ENCODE measurements at regions not wholly inside any gene's neighbourhood (a gene's known extent, or its start where the extent isn't known, plus 50 kb on each side); places are given as distances from the start of the nearest gene placed in this dataset.
"Not testable (repeated sequence)": the region's sequence is repeated elsewhere in the genome, so short reads cannot be mapped to it uniquely, and the experiment has no call there.

DNA sequence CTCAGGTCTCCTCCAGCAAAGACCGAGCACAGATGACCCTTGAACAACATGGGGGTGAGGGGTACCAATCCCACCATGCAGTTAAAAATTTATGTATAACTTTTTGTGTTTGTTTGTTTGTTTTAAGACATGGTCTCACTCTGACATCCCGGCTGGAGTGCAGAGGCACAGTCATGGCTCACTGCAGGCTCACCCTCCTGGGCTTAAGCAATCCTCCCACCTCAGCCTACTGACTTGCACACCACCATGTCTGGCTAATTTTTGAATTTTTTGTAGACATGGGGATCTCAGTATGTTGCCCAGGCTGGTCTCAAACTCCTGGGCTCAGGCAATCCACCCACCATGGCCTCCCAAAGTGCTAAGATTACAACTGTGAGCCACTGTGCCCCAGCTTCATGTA lies 231.0 kb upstream of the PIK3R1 start:
- BruUV-seq (replicated peaks), result no TSS peak
- no peak for DNase-seq
- Mint-ChIP-seq H3K27me3 (ENCODE audit: unreplicated experiment) (no peaks in the 10 kb centered on the region), H3K36me3 (ENCODE audit: insufficient read depth, unreplicated experiment) (peaks cover 6% of the 10 kb centered on the region), H3K4me3 (ENCODE audit: low read depth, unreplicated experiment) (no peak overlapping the region), H3K27ac (ENCODE audit: unreplicated experiment) (no peak overlapping the region), H3K9me3 (ENCODE audit: low read depth, unreplicated experiment) (no peaks in the 10 kb centered on the region), H3K4me1 (ENCODE audit: low read depth, unreplicated experiment) (peaks cover 11% of the 10 kb centered on the region)
- intact Hi-C loops (cut with micrococcal nuclease; ENCODE audit: unreplicated experiment), result no loop called here
- CTCF ChIA-PET, result no interaction called here
- no peak for TF ChIP-seq CTCF (IDR thresholded peaks at IDR 0.05; ENCODE audit: unreplicated experiment)

DNA sequence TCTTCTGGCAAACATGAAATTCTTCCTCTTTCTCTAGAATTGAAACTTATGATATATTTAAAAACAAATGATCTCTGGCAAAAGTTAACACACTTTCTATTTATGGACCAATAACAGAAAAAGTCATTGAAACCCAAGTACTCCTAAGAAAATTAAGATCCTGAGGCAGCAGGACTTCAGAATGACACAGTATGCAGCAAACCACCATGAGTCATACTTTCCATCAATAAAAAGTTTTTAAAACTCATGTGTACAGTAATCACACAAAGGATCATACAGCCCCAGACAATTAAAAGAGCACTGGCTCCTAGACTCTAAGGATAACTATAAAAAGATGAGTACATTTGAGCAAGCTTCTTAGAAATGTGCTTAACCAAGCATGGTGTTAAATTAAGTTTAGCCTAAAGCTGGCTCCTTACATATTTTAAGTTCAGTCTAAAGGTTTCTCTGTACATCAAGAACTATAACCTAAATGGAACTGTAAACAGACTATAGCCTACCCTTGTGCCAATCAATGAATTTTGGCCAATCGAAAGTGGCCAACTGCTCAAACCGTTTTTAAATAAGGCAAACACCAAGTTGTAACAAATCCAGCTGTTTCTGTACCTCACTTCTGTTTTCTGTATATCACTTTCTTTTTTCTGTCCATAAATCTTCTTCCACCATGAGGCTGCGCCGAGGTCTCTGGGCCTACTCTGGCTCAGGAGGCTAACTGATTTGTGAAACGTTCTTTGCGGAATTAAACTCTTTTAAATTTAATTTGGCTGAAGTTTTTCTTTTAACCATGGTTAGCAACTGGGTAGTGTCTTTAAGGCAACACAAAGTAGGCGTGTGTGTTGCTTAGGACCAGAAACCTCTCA lies 232.1 kb upstream of the PIK3R1 start:
- H3K4me3 Mint-ChIP-seq (ENCODE audit: low read depth, unreplicated experiment), result no peak overlapping the region
- CTCF ChIA-PET, result interaction anchor here (0.6 kb wide), 1 partner anchor 737 kb away, joined by 3 read pairs; no protein-coding TSS in a partner anchor
- peak overlapping the region; percentile 46 for H3K27ac Mint-ChIP-seq (ENCODE audit: unreplicated experiment)
- intact Hi-C loops (cut with micrococcal nuclease; ENCODE audit: unreplicated experiment), result no loop called here
- TF ChIP-seq CTCF (IDR thresholded peaks at IDR 0.05; ENCODE audit: unreplicated experiment), result no peak
- no peaks in the 10 kb centered on the region for H3K27me3 Mint-ChIP-seq (ENCODE audit: unreplicated experiment)
- DNase-seq, result no peak
- H3K36me3 Mint-ChIP-seq (ENCODE audit: insufficient read depth, unreplicated experiment), result peaks cover 6% of the 10 kb centered on the region
- H3K4me1 Mint-ChIP-seq (ENCODE audit: low read depth, unreplicated experiment), result peaks cover 11% of the 10 kb centered on the region
- no TSS peak for BruUV-seq (replicated peaks)
- H3K9me3 Mint-ChIP-seq (ENCODE audit: low read depth, unreplicated experiment), result no peaks in the 10 kb centered on the region

DNA sequence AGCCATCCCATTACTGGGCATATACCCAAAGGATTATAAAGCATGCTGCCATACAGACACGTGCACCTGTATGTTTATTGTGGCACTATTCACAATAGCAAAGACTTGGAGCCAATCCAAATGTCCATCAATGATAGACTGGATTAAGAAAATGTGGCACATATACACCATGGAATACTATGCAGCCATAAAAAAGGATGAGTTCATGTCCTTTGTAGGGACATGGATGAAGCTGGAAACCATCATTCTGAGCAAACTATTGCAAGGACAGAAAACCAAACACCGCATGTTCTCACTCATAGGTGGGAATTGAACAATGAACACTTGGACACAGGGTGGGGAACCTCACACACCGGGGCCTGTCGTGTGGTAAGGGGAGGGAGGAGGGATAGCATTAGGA lies 233.4 kb upstream of the PIK3R1 start:
- H3K36me3 Mint-ChIP-seq (ENCODE audit: insufficient read depth, unreplicated experiment); DNase-seq; H3K4me3 Mint-ChIP-seq (ENCODE audit: low read depth, unreplicated experiment); H3K27ac Mint-ChIP-seq (ENCODE audit: unreplicated experiment); H3K9me3 Mint-ChIP-seq (ENCODE audit: low read depth, unreplicated experiment); H3K27me3 Mint-ChIP-seq (ENCODE audit: unreplicated experiment); CTCF ChIA-PET; intact Hi-C loops (cut with micrococcal nuclease; ENCODE audit: unreplicated experiment); BruUV-seq (replicated peaks): not testable (repeated sequence)
- H3K4me1 Mint-ChIP-seq (ENCODE audit: low read depth, unreplicated experiment), result peaks cover 11% of the 10 kb centered on the region

GRCh38 chr5:67978171-67978570 lies 237.4 kb upstream of the PIK3R1 start:
- Mint-ChIP-seq H3K4me1 (ENCODE audit: low read depth, unreplicated experiment) (peaks cover 5% of the 10 kb centered on the region), H3K9me3 (ENCODE audit: low read depth, unreplicated experiment) (no peaks in the 10 kb centered on the region), H3K4me3 (ENCODE audit: low read depth, unreplicated experiment) (no peak overlapping the region), H3K27me3 (ENCODE audit: unreplicated experiment) (no peaks in the 10 kb centered on the region), H3K27ac (ENCODE audit: unreplicated experiment) (no peak overlapping the region), H3K36me3 (ENCODE audit: insufficient read depth, unreplicated experiment) (peaks cover 2% of the 10 kb centered on the region)
- BruUV-seq (replicated peaks), result no TSS peak
- CTCF ChIA-PET, result no interaction called here
- no peak for TF ChIP-seq CTCF (IDR thresholded peaks at IDR 0.05; ENCODE audit: unreplicated experiment)
- no peak for DNase-seq
- intact Hi-C loops (cut with micrococcal nuclease; ENCODE audit: unreplicated experiment), result no loop called here
